ENCODE measurements at regions not wholly inside any gene's neighbourhood (a gene's known extent, or its start where the extent isn't known, plus 50 kb on each side); places are given as distances from the start of the nearest gene placed in this dataset.
A peak's percentile ranks its signal among the peaks of the same experiment; 100 is the strongest.

- no peak for DNase-seq (ENCODE audit: extremely low read depth, low read depth, low spot score)
These were observed 139.5 kb downstream of the KIF18A start for GRCh38 chr11:27968461-27968860.

GRCh38 chr11:27965559-27965958 lies 142.4 kb downstream of the KIF18A start:
- DNase-seq (ENCODE audit: extremely low read depth, low read depth, low spot score) = no peak

- no peak for DNase-seq (ENCODE audit: extremely low read depth, low read depth, low spot score)
These were observed 144.6 kb downstream of the KIF18A start for GRCh38 chr11:27963370-27963769.

- no peak for DNase-seq (ENCODE audit: extremely low read depth, low read depth, low spot score)
These were observed 157.8 kb downstream of the KIF18A start for GRCh38 chr11:27949951-27950738.

GRCh38 chr11:27945348-27945747 lies 162.6 kb downstream of the KIF18A start:
- no peak for DNase-seq (ENCODE audit: extremely low read depth, low read depth, low spot score)

GRCh38 chr11:27938011-27938410 lies 169.9 kb downstream of the KIF18A start:
- no peak for DNase-seq (ENCODE audit: extremely low read depth, low read depth, low spot score)

GRCh38 chr11:27934830-27935145 lies 173.2 kb downstream of the KIF18A start:
- peak; percentile 64 for DNase-seq (ENCODE audit: extremely low read depth, low read depth, low spot score)

- peak; percentile 52 for DNase-seq (ENCODE audit: extremely low read depth, low read depth, low spot score)
These were observed 173.7 kb downstream of the KIF18A start for GRCh38 chr11:27933992-27934829.

GRCh38 chr11:27931770-27932169 lies 176.2 kb downstream of the KIF18A start:
- DNase-seq (ENCODE audit: extremely low read depth, low read depth, low spot score) = no peak

- DNase-seq (ENCODE audit: extremely low read depth, low read depth, low spot score) = no peak
These were observed 177.0 kb downstream of the KIF18A start for GRCh38 chr11:27930946-27931345.

- no peak for DNase-seq (ENCODE audit: extremely low read depth, low read depth, low spot score)
These were observed 179.1 kb downstream of the KIF18A start for GRCh38 chr11:27928809-27929208.

- DNase-seq (ENCODE audit: extremely low read depth, low read depth, low spot score) = no peak
These were observed 180.9 kb downstream of the KIF18A start for GRCh38 chr11:27926981-27927481.

GRCh38 chr11:27926486-27926885 lies 181.5 kb downstream of the KIF18A start:
- no peak for DNase-seq (ENCODE audit: extremely low read depth, low read depth, low spot score)

- no peak for DNase-seq (ENCODE audit: extremely low read depth, low read depth, low spot score)
These were observed 186.5 kb downstream of the KIF18A start for GRCh38 chr11:27921472-27921871.

GRCh38 chr11:27916541-27917100 lies 191.3 kb downstream of the KIF18A start:
- DNase-seq (ENCODE audit: extremely low read depth, low read depth, low spot score) = no peak

- DNase-seq (ENCODE audit: extremely low read depth, low read depth, low spot score) = no peak
These were observed 193.9 kb downstream of the KIF18A start for GRCh38 chr11:27914080-27914479.

- no peak for DNase-seq (ENCODE audit: extremely low read depth, low read depth, low spot score)
These were observed 194.3 kb downstream of the KIF18A start for GRCh38 chr11:27913650-27914049.

- DNase-seq (ENCODE audit: extremely low read depth, low read depth, low spot score) = no peak
These were observed 195.0 kb downstream of the KIF18A start for GRCh38 chr11:27912916-27913315.

- no peak for DNase-seq (ENCODE audit: extremely low read depth, low read depth, low spot score)
These were observed 197.6 kb downstream of the KIF18A start for GRCh38 chr11:27910186-27910931.

GRCh38 chr11:27909386-27909785 lies 198.6 kb downstream of the KIF18A start:
- no peak for DNase-seq (ENCODE audit: extremely low read depth, low read depth, low spot score)

- DNase-seq (ENCODE audit: extremely low read depth, low read depth, low spot score) = no peak
These were observed 199.3 kb downstream of the KIF18A start for GRCh38 chr11:27908621-27909020.

Measured in glomerular endothelial cell (primary cell).